GM12874 (cell line): ENCODE measurements at regions not wholly inside any gene's neighbourhood (a gene's known extent, or its start where the extent isn't known, plus 50 kb on each side); places are given as distances from the start of the nearest gene placed in this dataset.

ENCODE experiments used
- TF ChIP-seq, protein P1 (sequence below): IDR thresholded peaks from 2 replicates; pipeline ENCODE4 v1.5.1; 2011; ENCODE audit warnings: low read depth, mild to moderate bottlenecking, control low read depth, low read length, moderate library complexity; ENCODE audit not compliant: insufficient read depth

DNA sequence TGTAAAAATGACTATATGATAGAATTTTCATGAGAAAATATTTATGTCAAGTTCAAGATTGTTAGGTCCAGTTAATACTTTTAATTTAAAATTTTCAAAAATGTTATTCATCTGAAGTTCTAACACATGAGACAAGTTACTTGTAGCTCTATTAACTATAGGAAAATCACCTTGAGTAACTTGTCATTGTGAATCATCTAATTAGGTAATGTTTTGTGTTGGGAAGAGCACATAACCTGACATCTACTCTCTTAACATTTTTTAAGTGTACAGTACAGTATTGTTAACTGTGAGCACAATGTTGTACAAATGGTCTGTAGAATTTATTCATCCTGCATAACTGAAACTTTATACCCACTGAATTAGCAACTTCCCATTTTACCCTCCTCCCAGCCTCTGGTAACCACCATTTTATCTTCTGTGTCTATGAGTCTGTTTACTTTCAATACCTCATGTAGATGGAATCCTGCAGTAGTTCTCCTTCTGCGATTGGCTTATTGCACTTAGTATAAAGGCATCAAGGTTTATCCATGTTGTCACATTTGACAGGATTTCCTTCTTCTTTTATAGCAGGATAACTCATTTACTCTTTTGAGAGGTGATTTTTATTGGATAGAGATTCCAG is 54.6 kb downstream of the ARL4A start:
- TF ChIP-seq, protein P1, sequence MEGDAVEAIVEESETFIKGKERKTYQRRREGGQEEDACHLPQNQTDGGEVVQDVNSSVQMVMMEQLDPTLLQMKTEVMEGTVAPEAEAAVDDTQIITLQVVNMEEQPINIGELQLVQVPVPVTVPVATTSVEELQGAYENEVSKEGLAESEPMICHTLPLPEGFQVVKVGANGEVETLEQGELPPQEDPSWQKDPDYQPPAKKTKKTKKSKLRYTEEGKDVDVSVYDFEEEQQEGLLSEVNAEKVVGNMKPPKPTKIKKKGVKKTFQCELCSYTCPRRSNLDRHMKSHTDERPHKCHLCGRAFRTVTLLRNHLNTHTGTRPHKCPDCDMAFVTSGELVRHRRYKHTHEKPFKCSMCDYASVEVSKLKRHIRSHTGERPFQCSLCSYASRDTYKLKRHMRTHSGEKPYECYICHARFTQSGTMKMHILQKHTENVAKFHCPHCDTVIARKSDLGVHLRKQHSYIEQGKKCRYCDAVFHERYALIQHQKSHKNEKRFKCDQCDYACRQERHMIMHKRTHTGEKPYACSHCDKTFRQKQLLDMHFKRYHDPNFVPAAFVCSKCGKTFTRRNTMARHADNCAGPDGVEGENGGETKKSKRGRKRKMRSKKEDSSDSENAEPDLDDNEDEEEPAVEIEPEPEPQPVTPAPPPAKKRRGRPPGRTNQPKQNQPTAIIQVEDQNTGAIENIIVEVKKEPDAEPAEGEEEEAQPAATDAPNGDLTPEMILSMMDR, result no peak

DNA sequence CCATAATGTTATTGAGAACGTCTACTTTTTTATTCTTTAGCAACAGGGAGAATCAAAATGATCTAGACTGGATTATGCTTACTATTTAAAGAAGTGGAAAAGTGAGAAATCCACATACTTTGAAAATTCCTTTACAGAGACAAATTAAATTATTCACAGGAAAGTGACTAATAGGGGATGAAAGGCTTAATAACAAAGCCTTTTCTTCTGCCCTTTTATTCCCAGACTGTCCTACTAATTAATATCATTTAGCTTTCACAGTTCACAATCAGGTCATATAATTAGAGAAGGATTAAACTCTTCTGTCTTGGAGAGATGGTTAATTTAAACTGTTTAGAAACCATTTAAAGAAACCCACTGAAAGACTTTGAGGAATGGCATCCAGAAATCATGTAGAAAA is 58.8 kb downstream of the ARL4A start:
- TF ChIP-seq, protein P1, result no peak

DNA sequence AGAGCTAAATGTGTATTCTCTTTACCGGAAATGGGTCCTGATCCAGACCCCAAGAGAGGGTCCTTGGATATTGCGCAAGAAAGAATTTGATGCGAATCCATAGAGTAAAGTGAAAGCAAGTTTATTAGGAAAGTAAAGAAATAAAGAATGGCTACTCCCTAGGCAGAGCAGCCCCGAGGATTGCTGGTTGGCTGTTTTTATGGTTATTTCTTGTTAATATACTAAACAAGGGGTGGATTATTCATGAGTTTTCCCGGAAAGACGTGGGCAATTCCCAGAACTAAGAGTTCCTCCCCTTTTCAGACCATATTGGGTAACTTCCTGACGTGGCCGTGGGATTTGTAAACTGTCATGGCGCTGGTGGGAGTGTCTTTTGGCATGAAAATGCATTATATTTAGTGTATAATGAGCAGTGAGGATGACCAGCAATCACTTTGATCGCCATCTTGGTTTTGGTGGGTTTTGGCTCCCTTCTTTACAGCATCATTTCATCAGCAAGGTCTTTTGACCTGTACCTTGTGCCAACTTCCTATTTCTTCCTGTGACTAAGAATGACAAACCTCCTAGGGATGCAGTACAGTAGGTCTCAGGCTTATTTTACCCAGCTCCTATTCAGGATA is 60.4 kb downstream of the ARL4A start:
- TF ChIP-seq, protein P1, result no peak

DNA sequence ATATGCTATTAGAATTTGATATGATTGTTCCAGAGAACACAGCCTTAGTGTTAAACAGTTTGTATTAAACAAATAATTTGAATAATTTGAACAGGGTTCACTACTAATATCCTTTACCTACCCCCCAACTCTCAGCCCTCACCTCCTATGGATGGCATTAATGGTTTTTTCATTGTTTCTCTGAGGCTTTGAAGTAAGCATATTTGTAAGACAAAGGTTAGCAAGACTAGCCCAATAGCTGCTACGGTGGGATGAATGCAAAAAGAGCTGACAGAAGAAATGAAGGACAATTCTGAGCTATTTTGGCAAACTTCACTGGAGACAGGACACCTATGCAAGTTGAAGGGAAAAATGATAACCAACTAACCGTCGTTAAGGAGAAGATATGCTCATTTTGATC is 61.6 kb downstream of the ARL4A start:
- TF ChIP-seq, protein P1, result no peak

DNA sequence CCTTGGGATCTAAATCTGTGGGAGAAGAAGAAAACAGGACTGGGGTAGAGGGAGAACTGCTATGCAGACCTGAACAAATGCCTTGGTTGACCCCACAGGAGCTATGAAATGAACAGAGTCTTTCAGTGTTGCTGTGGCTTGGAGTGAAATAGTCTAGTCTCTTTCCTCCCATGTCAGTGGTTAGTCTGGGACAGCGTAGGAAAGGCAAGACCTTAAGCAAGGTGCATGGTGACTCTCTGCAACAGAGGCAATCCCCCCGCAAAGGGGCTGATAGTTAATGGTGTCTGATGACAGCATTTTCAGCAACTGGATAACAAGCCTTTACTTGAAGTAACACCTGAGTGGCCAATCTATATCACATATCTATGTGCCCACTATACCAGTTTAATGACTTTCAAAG is 62.3 kb downstream of the ARL4A start:
- TF ChIP-seq, protein P1, result no peak

DNA sequence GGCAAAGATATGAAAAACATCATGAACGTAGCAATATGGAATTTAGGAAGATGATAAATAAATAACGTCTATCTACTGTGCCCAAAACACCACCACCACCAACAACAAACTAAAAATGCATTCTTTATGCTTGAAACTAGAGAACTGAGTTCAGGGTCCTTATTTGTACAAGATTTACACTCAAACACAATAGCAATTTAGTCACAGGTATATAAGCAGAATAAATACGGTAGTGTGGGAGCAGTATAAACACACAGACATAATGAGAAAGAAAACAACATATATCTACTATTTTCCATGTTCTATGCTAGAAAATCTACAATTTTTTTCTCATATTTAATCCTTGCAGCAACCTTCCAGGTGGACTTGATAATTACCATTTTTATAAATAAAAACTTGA is 64.3 kb downstream of the ARL4A start:
- TF ChIP-seq, protein P1, result no peak

DNA sequence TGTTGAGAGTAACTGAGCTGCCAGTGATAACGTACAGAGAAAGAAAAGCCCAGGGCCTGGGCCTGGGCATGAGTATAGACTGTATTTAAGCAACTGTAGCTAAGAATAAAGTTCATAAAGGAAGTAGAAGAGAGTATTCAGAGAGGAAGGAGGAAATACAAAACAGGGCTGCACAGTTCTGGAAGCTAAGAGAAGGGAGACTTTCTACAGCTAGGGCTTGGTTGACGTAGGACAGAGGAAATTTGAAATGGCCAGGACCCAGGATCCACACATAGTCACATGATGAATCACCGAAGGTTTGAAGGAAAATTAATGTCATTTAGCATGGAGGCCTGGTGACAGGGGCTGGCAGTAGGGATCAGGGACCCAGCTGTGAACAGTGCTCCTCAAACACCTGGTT is 66.7 kb downstream of the ARL4A start:
- TF ChIP-seq, protein P1, result no peak
